ENCODE measurements at regions not wholly inside any gene's neighbourhood (a gene's known extent, or its start where the extent isn't known, plus 50 kb on each side); places are given as distances from the start of the nearest gene placed in this dataset.

DNA sequence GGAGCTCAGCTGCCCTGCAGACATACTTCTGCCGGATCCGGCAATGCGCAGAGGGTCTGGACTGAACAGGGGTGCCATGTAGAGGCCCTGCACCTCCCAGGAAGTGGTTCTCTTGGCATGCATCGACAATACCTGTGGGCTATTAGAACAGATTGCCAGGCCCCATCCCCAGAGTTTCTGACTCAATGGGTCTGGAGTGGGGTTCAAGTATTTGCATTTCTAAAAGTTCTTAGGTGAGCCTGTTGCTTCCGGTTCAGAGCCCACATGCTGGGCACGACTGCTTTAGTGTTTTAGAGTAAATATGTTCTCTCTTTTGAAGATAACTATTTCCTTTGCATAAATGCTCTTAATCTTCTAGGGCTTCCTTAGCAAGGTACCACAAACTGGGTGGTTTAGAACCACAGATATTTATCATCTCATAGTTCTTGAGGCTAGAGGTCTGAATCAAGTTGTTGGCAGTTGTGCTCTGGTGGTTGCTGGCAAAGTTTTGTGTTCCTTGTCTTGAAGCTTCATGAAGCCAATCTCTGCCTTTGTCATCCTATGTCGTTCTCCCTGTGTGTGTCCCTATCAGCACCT is 435.5 kb downstream of the TCERG1L start:
- TF ChIP-seq, protein P1, sequence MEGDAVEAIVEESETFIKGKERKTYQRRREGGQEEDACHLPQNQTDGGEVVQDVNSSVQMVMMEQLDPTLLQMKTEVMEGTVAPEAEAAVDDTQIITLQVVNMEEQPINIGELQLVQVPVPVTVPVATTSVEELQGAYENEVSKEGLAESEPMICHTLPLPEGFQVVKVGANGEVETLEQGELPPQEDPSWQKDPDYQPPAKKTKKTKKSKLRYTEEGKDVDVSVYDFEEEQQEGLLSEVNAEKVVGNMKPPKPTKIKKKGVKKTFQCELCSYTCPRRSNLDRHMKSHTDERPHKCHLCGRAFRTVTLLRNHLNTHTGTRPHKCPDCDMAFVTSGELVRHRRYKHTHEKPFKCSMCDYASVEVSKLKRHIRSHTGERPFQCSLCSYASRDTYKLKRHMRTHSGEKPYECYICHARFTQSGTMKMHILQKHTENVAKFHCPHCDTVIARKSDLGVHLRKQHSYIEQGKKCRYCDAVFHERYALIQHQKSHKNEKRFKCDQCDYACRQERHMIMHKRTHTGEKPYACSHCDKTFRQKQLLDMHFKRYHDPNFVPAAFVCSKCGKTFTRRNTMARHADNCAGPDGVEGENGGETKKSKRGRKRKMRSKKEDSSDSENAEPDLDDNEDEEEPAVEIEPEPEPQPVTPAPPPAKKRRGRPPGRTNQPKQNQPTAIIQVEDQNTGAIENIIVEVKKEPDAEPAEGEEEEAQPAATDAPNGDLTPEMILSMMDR (IDR thresholded peaks at IDR 0.05) = no peak
- no peak for TF ChIP-seq POLR2A (IDR thresholded peaks at IDR 0.05)
